SK-N-MC (cell line): ENCODE measurements at regions not wholly inside any gene's neighbourhood (a gene's known extent, or its start where the extent isn't known, plus 50 kb on each side); places are given as distances from the start of the nearest gene placed in this dataset.

ENCODE experiments used
- DNase-seq: peaks from one replicate; pipeline ENCODE4 v3.0.0-alpha.2; 2011; ENCODE audit warnings: low read depth, low spot score
- H3K27ac ChIP-seq: fragments of 200-600 bp; sonication (generic); 2 replicates; pipeline ENCODE4 v1.5.1; 2016; ENCODE audit warnings: mixed run types
- H3K36me3 ChIP-seq: fragments of 200-600 bp; sonication (generic); 2 replicates; pipeline ENCODE4 v1.6.1; 2017; ENCODE audit warnings: antibody characterized with exemption, low read length, mixed read lengths; ENCODE audit not compliant: insufficient read depth
- H3K4me3 ChIP-seq: fragments of 200-600 bp; sonication (generic); 2 replicates; pipeline ENCODE4 v1.5.1; 2016
- H3K9ac ChIP-seq: fragments of 200-600 bp; sonication (generic); 2 replicates; pipeline ENCODE4 v1.8.0; 2017; ENCODE audit warnings: mixed run types, mixed read lengths; ENCODE audit not compliant: insufficient read length
- H3K9me3 ChIP-seq: fragments of 200-600 bp; sonication (generic); 2 replicates; pipeline ENCODE4 v1.6.1; 2017; ENCODE audit warnings: low read depth, mild to moderate bottlenecking, antibody characterized with exemption, low read length, moderate library complexity, mixed read lengths
- EZH2 ChIP-seq: fragments of 200-600 bp; sonication (generic); IDR thresholded peaks from one replicate; pipeline ENCODE4 v1.6.1; 2017; ENCODE audit warnings: antibody characterized with exemption
- FOXP2 ChIP-seq: optimal IDR thresholded peaks from 2 replicates; pipeline ENCODE3; 2011; ENCODE audit warnings: mild to moderate bottlenecking, moderate library complexity; ENCODE audit not compliant: insufficient read depth; ENCODE audit errors: extremely low read length, control extremely low read depth
- POLR2AphosphoS5 ChIP-seq: IDR thresholded peaks from 2 replicates; pipeline ENCODE4 v1.6.1; 2012; ENCODE audit warnings: mild to moderate bottlenecking, low read depth, low read length, borderline replicate concordance

DNA sequence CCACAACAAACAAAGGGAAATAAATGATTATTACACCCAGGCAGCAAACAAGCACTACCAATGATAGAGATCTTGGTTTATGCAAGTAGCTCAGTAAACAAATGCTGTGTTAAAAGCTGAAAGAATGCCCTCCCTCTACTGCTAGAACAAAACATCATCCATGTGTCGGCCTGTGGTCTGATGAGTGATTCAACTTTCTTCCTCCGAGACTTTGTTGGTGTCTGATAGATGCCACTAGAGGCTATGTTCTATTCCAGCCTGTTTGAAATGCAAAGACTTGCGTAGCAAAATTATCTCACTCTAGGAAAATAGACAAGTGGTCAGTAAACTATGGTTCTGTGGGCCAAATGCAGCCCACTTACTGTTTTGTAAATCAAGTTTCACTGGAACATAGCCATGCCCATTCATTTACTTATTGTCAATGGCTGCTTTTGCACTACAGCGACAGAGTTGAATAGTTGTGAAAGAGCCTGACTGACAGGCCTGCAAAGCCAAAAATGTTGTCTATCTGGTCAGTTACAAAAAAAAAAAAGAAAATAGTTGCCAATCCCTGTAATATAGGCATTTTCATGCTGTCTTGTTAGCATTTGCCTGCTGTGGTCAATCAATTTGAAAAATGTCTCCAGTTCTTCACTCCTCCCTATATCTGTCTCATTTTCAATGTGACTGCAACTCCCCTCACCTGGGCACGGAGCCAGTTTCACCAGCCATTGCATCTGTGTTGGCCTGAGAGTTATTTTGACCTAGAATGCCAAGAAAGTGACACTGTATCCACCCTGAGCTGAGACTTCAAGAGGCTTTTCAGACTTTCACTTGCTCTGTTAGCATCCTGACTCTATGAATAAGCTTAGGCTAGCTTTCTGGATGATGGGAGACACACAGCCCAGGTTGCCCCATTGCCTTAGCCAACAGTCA is 544.6 kb upstream of the BTBD3 start:
- no peaks in the 10 kb centered on the region for H3K36me3 ChIP-seq
- no peak for TF ChIP-seq EZH2
- TF ChIP-seq POLR2AphosphoS5: no peak
- TF ChIP-seq FOXP2: no peak
- H3K9ac ChIP-seq: no peak overlapping the region
- no peak for DNase-seq
- H3K27ac ChIP-seq: no peak overlapping the region
- H3K4me3 ChIP-seq: no peak overlapping the region
- H3K9me3 ChIP-seq: no peaks in the 10 kb centered on the region

DNA sequence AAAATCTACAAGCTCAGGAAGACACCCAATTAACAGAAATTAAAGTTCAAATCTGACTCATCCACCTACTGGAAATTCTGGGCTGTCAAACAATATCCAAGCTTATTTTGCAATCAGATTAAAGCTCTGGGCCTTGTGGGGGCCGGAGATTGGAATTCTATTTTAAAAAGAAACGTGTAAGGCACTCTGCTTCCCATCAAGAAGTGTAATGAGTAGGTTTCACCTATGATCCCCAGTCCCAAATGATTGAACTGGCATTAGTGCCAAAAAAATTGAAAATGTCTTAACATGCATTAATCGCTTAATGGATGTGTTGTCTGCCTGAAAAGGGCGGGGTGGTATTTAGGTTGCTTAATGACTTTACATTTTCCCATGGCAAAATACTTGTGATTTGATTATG is 542.4 kb upstream of the BTBD3 start:
- no peak overlapping the region for H3K27ac ChIP-seq
- no peaks in the 10 kb centered on the region for H3K9me3 ChIP-seq
- no peak overlapping the region for H3K4me3 ChIP-seq
- no peak overlapping the region for H3K9ac ChIP-seq
- no peak for DNase-seq
- no peaks in the 10 kb centered on the region for H3K36me3 ChIP-seq
- TF ChIP-seq FOXP2 (no peak), EZH2 (no peak)

DNA sequence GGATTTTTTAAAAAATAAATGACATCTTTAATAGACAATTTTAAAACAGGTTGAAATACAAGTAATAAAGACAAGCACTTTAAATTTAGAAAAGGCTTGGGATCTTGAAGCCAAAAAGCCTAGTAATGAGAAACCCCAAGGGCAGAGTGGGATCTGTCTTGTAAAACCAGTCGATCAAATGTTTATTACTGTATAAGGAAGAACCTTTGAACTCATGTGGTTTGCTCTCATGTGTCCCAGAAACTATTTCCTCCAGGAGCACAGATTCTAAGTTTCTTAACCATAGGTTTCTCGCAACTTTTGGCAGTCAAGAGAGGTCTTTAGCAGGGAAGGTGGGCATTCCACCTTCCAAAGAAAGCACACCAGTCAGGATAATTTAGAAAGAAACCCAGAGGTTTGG is 541.7 kb upstream of the BTBD3 start:
- DNase-seq: no peak
- TF ChIP-seq POLR2AphosphoS5: no peak
- no peak for TF ChIP-seq EZH2
- no peak for TF ChIP-seq FOXP2
- H3K9ac ChIP-seq: no peak overlapping the region
- H3K27ac ChIP-seq: no peak overlapping the region
- no peaks in the 10 kb centered on the region for H3K9me3 ChIP-seq
- no peak overlapping the region for H3K4me3 ChIP-seq
- no peaks in the 10 kb centered on the region for H3K36me3 ChIP-seq

DNA sequence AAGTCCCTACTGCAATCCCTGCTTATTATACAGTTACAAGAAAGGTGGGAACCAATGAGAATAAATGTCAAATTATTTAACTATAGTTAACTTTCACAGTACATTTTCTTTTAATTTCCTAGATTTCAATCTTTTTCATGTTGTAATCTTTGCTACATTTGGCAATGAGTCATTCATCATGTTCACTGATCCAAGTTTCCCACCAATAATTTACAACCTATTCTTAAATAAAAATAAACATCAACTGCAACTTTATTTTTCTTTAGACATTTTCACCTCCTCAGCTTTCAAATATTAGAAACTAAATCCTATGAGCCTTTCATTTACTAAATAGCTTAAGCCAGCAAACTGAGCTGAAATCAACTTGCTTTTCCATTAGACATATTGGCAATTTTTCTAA is 541.3 kb upstream of the BTBD3 start:
- no peak overlapping the region for H3K4me3 ChIP-seq
- TF ChIP-seq POLR2AphosphoS5 (no peak), EZH2 (no peak), FOXP2 (no peak)
- no peaks in the 10 kb centered on the region for H3K36me3 ChIP-seq
- H3K9ac ChIP-seq: no peak overlapping the region
- no peak overlapping the region for H3K27ac ChIP-seq
- no peaks in the 10 kb centered on the region for H3K9me3 ChIP-seq
- no peak for DNase-seq

DNA sequence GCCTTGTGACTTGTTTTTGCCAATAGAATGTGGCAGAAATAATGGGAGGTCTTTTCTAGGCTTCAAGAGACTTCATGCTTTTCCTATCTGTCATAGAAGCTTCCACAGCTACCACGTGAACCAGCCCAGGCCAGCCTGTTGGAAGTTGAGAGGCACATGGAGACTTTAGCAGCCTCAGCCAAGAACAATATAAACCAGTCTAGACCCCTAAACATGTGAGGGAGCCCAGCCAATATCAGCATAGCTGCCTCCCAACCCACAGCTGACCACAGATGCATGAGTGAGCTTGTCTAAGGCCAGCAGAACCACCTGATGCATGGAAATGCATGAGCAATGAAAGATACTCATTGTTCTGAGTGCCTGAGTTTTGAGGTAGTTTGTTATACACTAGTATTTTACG is 540.7 kb upstream of the BTBD3 start:
- Histone ChIP-seq H3K36me3 (no peaks in the 10 kb centered on the region), H3K27ac (no peak overlapping the region), H3K9me3 (no peaks in the 10 kb centered on the region), H3K4me3 (no peak overlapping the region), H3K9ac (no peak overlapping the region)
- no peak for TF ChIP-seq EZH2
- TF ChIP-seq POLR2AphosphoS5: no peak
- TF ChIP-seq FOXP2: no peak
- no peak for DNase-seq

DNA sequence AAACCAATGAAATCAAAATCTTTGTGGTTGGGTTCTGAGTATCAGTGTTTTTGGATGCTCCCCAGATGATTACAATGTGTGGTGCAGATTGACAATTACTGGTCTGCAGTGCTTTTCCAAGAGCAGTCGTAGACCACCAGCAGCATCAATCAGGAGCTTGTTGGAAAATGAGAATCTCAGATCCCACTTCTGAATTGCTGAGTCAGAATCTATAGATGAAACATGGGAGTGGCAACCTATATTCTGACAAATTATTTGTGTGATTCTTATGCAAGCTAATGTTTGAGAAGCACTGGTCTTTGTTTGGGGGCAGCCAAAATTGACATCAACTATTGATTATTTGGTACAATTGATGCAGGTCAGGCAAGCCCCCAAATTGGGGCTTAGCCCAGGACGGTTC is 539.9 kb upstream of the BTBD3 start:
- TF ChIP-seq POLR2AphosphoS5: no peak
- TF ChIP-seq FOXP2: no peak
- no peak for TF ChIP-seq EZH2
- H3K4me3 ChIP-seq: no peak overlapping the region
- H3K9me3 ChIP-seq: no peaks in the 10 kb centered on the region
- no peaks in the 10 kb centered on the region for H3K36me3 ChIP-seq
- no peak for DNase-seq
- no peak overlapping the region for H3K9ac ChIP-seq
- no peak overlapping the region for H3K27ac ChIP-seq

DNA sequence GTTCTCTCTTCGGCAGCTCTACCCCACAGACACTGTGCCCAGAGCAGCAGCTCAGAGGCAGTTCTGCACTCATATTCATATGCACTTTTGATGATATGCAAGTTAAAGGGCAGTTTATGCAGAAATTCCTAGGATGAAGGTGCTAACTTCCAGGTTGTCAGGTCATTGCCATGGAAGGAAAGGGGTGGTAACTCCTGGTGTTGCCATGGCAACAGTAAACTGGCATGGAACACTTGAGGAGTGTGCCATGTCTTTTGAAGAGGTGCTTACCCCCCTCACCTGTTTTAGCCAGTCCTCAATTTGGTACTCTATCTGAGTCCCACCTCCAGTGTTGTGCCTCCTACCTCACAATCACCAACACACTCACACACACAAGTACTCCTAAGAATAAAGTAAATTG is 539.4 kb upstream of the BTBD3 start:
- no peak overlapping the region for H3K9ac ChIP-seq
- no peak for DNase-seq
- no peaks in the 10 kb centered on the region for H3K36me3 ChIP-seq
- no peak overlapping the region for H3K27ac ChIP-seq
- no peaks in the 10 kb centered on the region for H3K9me3 ChIP-seq
- no peak for TF ChIP-seq POLR2AphosphoS5
- TF ChIP-seq FOXP2: no peak
- TF ChIP-seq EZH2: no peak
- H3K4me3 ChIP-seq: no peak overlapping the region

DNA sequence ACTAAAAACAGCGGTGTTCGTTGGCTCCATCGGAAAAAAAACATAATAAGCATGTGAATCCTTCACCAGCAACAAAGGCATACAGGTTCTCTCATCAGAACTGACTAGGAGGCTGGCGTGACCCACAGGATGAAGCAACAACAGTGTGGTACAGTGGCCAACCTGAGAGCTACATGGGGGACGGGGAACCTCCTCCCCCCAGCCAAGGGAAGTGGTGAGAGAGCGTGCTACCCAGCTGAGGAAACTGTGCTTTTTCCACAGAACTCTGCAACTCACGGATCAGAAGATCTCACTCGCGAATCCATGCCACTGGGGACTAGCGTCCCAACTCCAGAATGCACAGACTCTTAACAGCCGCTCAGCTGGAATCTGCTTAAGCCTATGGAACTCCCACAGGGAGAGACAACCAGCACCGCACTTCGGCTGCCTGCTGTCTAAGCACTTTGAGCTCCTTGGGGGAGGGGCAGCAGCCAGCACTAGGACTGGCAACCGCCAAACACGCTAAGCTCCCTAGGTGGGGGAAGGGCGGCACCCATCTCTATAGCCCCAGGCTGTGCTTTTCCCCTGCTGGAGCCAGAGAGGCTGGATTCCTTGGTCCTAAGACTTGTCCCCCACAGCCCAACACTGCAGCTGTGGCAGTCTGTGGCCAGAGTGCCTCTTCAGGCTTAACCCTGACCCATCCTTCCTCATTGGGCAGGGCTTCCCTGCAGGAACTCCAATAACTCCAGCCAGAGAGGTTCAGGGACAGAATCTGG is 538.3 kb upstream of the BTBD3 start:
- no peak overlapping the region for H3K27ac ChIP-seq
- no peaks in the 10 kb centered on the region for H3K9me3 ChIP-seq
- H3K4me3 ChIP-seq: peak overlapping the region; percentile 68
- H3K36me3 ChIP-seq: no peaks in the 10 kb centered on the region
- H3K9ac ChIP-seq: no peak overlapping the region
- no peak for TF ChIP-seq EZH2
- TF ChIP-seq FOXP2: no peak
- no peak for TF ChIP-seq POLR2AphosphoS5
- DNase-seq: peak; percentile 18

DNA sequence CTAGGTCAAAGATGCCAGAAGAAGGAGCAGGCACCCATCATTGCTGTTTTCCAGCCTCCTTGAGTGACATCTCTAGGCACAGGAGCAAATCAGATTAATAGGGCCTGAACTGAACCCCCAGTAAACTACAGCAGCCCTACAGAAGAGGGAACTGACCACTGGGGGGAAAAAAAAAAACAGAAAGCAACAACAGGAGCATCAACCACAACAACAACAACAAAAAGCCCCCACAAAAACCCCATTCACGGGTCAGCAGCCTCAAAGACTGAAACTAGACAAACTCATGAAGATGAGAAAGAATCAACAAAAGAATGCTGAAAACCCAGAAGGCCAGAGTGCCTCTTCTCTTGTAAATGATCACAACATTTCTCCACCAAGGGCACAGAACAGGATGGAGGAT is 537.4 kb upstream of the BTBD3 start:
- TF ChIP-seq FOXP2 (no peak), EZH2 (no peak), POLR2AphosphoS5 (no peak)
- no peaks in the 10 kb centered on the region for H3K9me3 ChIP-seq
- no peak overlapping the region for H3K4me3 ChIP-seq
- H3K27ac ChIP-seq: no peak overlapping the region
- no peak for DNase-seq
- no peak overlapping the region for H3K9ac ChIP-seq
- H3K36me3 ChIP-seq: no peaks in the 10 kb centered on the region
